Breast epithelium (tissue), 4 donors: ENCODE measurements at regions not wholly inside any gene's neighbourhood (a gene's known extent, or its start where the extent isn't known, plus 50 kb on each side); places are given as distances from the start of the nearest gene placed in this dataset.
"Not testable (repeated sequence)": the region's sequence is repeated elsewhere in the genome, so short reads cannot be mapped to it uniquely, and the experiment has no call there.

Experiments used
- DNase-seq, 2 donors: peaks; one replicate each; pipeline ENCODE4 v3.0.0-alpha.2; 2019; ENCODE audit warnings: low spot score in 2 of 2
- H3K27ac ChIP-seq, 2 donors: fragments of 200-600 bp; sonication (generic) in 1 of 2; one replicate each; pipeline ENCODE4 v1.5.1; 2016 to 2019; ENCODE audit warnings: mild to moderate bottlenecking in 1 of 2
- H3K27me3 ChIP-seq, 2 donors: fragments of 200-600 bp; sonication (generic) in 1 of 2; one replicate each; pipeline versions ENCODE4 v1.5.1 to v1.6.0; 2017 to 2019; ENCODE audit warnings: control low read depth in 1 of 2, mild to moderate bottlenecking in 1 of 2
- H3K36me3 ChIP-seq: fragments of 200-600 bp; one replicate; pipeline ENCODE4 v1.5.1; 2019
- H3K4me1 ChIP-seq, 2 donors: fragments of 200-600 bp; sonication (generic); one replicate each; pipeline ENCODE4 v1.5.1; 2016 to 2019; ENCODE audit warnings: control low read depth in 1 of 2
- H3K4me3 ChIP-seq, 3 donors: fragments of 200-600 bp; sonication (generic); 1 replicate in 2 of 3; 2 replicates in 1 of 3; pipeline ENCODE4 v1.5.1; 2016 to 2019; ENCODE audit warnings: mild to moderate bottlenecking in 3 of 3, moderate library complexity in 2 of 3
- H3K9me3 ChIP-seq, 2 donors: fragments of 200-600 bp; sonication (generic) in 1 of 2; one replicate each; pipeline ENCODE4 v1.5.1; 2016 to 2019; ENCODE audit warnings: control low read depth in 1 of 2
- POLR2A ChIP-seq: fragments of 450-650 bp; IDR thresholded peaks from one replicate; pipeline ENCODE4 v1.6.1; 2016; ENCODE audit warnings: antibody characterized with exemption, mild to moderate bottlenecking, moderate library complexity
- POLR2AphosphoS5 ChIP-seq, 3 donors: sonication (generic); formaldehyde crosslinking; IDR thresholded peaks; one replicate each; pipeline ENCODE4 v1.6.1; 2017; ENCODE audit warnings: antibody characterized with exemption in 3 of 3
- intact Hi-C: fragments of 100-400 bp; cut with DNase I; formaldehyde crosslinking; loops from one replicate; pipeline ENCODE4 v1.15.1; 2023; ENCODE audit warnings: low total_unique reads
- TF ChIP-seq, protein P1 (sequence below), 3 donors: fragments of 450-650 bp; IDR thresholded peaks; one replicate each; pipeline ENCODE4 v1.5.1; 2016 to 2017; ENCODE audit warnings: antibody characterized with exemption in 3 of 3, mild to moderate bottlenecking in 3 of 3, moderate library complexity in 3 of 3

DNA sequence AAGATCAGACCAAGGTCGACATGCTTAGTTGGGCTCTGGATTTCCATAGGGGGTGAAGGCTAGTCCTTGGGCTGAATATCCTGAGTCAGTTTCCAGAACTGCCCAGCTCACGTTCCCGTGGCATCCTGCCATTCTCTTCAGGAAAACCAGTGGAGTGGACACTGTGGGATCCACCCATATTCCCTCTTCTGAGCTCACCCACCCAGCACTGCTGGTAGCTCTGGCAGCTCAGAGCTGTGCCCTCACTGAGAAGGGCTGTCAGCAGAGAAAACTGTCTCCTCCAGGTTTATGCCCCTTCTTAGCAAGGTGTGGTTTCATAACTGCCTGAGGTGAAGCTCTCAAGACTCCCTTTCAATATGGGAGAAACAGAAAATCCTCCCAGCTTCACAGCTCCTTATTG is 111.7 kb downstream of the GGTLC2 start:
- H3K27ac ChIP-seq: no peak overlapping the region
- TF ChIP-seq POLR2AphosphoS5 (IDR thresholded peaks at IDR 0.05) (no peak), POLR2A (no peak)
- TF ChIP-seq, protein P1, sequence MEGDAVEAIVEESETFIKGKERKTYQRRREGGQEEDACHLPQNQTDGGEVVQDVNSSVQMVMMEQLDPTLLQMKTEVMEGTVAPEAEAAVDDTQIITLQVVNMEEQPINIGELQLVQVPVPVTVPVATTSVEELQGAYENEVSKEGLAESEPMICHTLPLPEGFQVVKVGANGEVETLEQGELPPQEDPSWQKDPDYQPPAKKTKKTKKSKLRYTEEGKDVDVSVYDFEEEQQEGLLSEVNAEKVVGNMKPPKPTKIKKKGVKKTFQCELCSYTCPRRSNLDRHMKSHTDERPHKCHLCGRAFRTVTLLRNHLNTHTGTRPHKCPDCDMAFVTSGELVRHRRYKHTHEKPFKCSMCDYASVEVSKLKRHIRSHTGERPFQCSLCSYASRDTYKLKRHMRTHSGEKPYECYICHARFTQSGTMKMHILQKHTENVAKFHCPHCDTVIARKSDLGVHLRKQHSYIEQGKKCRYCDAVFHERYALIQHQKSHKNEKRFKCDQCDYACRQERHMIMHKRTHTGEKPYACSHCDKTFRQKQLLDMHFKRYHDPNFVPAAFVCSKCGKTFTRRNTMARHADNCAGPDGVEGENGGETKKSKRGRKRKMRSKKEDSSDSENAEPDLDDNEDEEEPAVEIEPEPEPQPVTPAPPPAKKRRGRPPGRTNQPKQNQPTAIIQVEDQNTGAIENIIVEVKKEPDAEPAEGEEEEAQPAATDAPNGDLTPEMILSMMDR (IDR thresholded peaks at IDR 0.05): no peak
- no peak for DNase-seq
- H3K27me3 ChIP-seq: peaks cover 0 to 4% of the 10 kb centered on the region in 2 donors
- H3K36me3 ChIP-seq: no peaks in the 10 kb centered on the region
- no peak overlapping the region for H3K4me3 ChIP-seq
- no peaks in the 10 kb centered on the region for H3K9me3 ChIP-seq
- intact Hi-C loops: no loop called here
- no peaks in the 10 kb centered on the region for H3K4me1 ChIP-seq

DNA sequence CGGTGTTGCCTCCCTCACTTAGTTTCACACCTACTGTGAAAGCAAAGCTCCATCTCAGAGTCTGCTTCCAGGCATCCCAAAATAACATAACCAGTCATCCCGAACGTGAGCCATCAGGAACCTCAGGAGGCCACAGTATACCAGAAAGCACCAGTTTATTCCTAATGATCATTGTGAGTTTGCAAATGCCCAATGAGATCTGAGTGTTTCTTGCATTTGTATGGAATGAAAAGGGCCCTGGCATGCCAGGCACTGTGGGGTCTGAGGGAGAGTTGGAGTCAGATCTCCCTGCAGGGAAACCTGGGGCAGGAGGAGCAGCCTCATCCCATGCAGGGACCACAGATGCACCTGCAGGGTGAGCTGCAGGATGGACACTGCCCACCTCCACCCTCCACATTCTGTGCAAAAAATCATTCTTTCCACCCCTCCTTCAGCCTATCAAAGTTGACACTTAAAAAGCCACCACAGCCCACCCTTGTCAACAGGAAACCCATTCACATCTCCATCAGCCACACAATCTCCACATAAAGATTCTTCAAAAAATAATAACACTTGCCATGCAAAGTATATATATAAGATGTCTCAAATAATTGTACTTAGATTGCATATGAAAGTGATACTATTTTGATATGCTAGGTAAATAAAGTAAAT is 112.3 kb downstream of the GGTLC2 start:
- DNase-seq, H3K36me3 ChIP-seq, intact Hi-C loops, H3K27me3 ChIP-seq, H3K9me3 ChIP-seq, H3K27ac ChIP-seq, H3K4me3 ChIP-seq, H3K4me1 ChIP-seq: not testable (repeated sequence)

DNA sequence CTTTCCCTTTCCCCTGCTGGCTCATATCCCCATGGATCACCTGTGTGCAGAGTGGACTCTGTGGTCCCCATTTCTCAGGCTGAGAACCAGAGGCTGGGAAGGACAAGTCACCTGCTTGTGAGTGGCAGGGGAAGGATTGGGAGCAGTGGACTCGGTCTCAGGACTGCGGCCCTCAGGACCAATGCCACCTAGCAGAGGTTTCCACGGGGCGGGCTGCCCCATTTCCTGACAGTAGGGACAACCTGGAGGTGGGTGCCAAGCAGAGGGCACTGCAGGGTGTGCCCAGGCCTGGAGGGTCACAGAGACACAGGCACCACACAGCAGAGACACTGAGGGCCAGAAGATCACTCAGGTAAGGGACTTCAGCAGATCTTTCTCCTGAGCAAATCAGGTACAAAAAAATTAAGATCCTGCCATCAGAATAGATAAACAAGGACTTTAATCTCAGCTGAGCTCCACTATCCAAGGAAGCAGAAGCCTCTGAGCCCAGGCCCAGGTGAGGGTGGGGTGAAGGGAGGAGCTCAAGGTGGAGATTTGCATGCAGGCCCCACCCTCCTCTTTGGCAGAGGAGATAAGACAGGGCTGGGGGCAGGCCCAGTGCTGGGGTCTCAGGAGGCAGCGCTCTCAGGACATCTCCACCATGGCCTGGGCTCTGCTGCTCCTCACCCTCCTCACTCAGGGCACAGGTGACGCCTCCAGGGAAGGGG is 113.8 kb downstream of the GGTLC2 start:
- intact Hi-C loops, H3K27ac ChIP-seq, H3K4me1 ChIP-seq: not testable (repeated sequence)

DNA sequence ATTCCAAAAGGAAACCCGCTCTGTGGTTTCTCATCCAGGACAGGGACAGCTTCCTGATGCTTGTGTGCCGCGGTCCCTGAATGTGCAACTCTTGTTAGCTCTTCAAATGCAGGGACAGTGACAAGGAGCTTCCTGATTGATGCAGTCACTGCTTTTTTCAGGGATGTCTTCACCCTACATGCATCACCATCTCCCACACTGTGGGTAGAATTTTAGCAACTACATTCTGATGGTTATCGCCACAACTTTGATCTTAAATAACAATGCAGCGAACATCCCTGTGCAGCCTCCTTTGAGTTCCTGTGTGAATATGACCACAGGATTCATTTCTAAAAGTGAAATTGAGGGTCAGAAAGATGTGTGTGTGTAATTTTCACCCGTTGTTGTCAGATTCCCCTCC is 115.0 kb downstream of the GGTLC2 start:
- TF ChIP-seq POLR2AphosphoS5 (IDR thresholded peaks at IDR 0.05) (no peak), POLR2A (no peak)
- TF ChIP-seq, protein P1 (IDR thresholded peaks at IDR 0.05): no peak
- no peak for DNase-seq
- H3K36me3 ChIP-seq: no peaks in the 10 kb centered on the region
- no peaks in the 10 kb centered on the region for H3K4me1 ChIP-seq
- no peak overlapping the region for H3K27ac ChIP-seq
- intact Hi-C loops: no loop called here
- H3K4me3 ChIP-seq: no peak overlapping the region
- no peaks in the 10 kb centered on the region for H3K9me3 ChIP-seq
- peaks cover 0 to 4% of the 10 kb centered on the region in 2 donors for H3K27me3 ChIP-seq

More for the DNA sequence above, 113.8 kb downstream of the GGTLC2 start:
- not testable (repeated sequence) for H3K27me3 ChIP-seq, H3K9me3 ChIP-seq, DNase-seq, H3K4me3 ChIP-seq, H3K36me3 ChIP-seq

DNA sequence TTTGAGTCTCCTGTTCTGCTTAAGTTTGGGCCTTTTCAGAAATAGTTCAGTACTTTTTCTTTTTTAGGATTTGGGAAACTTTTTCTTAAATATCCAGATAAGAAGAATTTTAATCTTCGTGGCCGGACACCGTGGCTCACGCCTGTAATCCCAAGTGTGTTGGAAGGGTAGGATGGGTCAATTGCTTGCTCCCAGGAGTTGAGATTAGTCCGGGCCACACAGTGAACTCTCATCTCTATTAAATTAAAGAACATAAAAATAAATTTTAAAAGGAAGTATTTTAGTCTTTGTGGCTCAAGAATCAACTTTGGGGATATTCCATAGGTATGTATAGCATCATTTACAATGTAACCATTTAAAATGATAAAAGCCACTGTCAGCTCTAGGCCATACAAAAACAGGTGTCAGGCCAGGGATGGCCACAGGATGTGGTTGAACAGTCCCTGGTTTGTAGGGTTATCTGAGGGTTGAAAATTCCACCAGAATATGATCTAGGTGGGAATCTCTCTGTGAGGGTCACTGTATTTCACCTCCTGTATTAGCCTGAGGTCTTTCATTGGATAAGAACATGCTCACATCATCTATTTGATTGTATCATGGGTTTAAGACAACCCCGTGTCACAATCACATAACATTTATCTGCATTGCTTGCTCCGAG is 115.6 kb downstream of the GGTLC2 start:
- no peak for DNase-seq

More for the DNA sequence above, 115.6 kb downstream of the GGTLC2 start:
- no peaks in the 10 kb centered on the region for H3K4me1 ChIP-seq
- no peaks in the 10 kb centered on the region for H3K36me3 ChIP-seq
- no peak overlapping the region for H3K4me3 ChIP-seq
- TF ChIP-seq POLR2A (no peak), POLR2AphosphoS5 (IDR thresholded peaks at IDR 0.05) (no peak)
- TF ChIP-seq, protein P1 (IDR thresholded peaks at IDR 0.05): no peak
- H3K9me3 ChIP-seq: no peaks in the 10 kb centered on the region
- peaks cover 0 to 4% of the 10 kb centered on the region in 2 donors for H3K27me3 ChIP-seq
- intact Hi-C loops: no loop called here
- H3K27ac ChIP-seq: no peak overlapping the region
